HG03135 (cell line): ENCODE measurements at regions not wholly inside any gene's neighbourhood (a gene's known extent, or its start where the extent isn't known, plus 50 kb on each side); places are given as distances from the start of the nearest gene placed in this dataset.

Experiments used
- ATAC-seq: cut with Tn5 transposase; IDR thresholded peaks from one replicate; pipeline ENCODE4 v1.9.1; 2021; ENCODE audit warnings: mild to moderate bottlenecking, moderate library complexity; ENCODE audit not compliant: unreplicated experiment

- no peak for ATAC-seq
These were observed 122.9 kb upstream of the CTNNB1 start for GRCh38 chr3:41076399-41076798.

- ATAC-seq: no peak
These were observed 119.2 kb upstream of the CTNNB1 start for GRCh38 chr3:41080141-41080540.

GRCh38 chr3:41088882-41089281, 110.4 kb upstream of the CTNNB1 start:
- no peak for ATAC-seq

GRCh38 chr3:41089566-41089965, 109.7 kb upstream of the CTNNB1 start:
- no peak for ATAC-seq

- no peak for ATAC-seq
These were observed 106.5 kb upstream of the CTNNB1 start for GRCh38 chr3:41092844-41093243.

- no peak for ATAC-seq
These were observed 105.8 kb upstream of the CTNNB1 start for GRCh38 chr3:41093476-41093875.

GRCh38 chr3:41094351-41094750, 105.0 kb upstream of the CTNNB1 start:
- no peak for ATAC-seq

- ATAC-seq: no peak
These were observed 103.6 kb upstream of the CTNNB1 start for GRCh38 chr3:41095702-41096101.

- no peak for ATAC-seq
These were observed 101.3 kb upstream of the CTNNB1 start for GRCh38 chr3:41097896-41098496.

- ATAC-seq: no peak
These were observed 98.1 kb upstream of the CTNNB1 start for GRCh38 chr3:41101231-41101630.

GRCh38 chr3:41102053-41102556, 97.2 kb upstream of the CTNNB1 start:
- no peak for ATAC-seq

- no peak for ATAC-seq
These were observed 96.6 kb upstream of the CTNNB1 start for GRCh38 chr3:41102750-41103149.

GRCh38 chr3:41103200-41103599, 96.1 kb upstream of the CTNNB1 start:
- no peak for ATAC-seq

- no peak for ATAC-seq
These were observed 95.2 kb upstream of the CTNNB1 start for GRCh38 chr3:41104147-41104546.

- no peak for ATAC-seq
These were observed 92.6 kb upstream of the CTNNB1 start for GRCh38 chr3:41106691-41107090.

GRCh38 chr3:41111011-41111410, 88.3 kb upstream of the CTNNB1 start:
- ATAC-seq: no peak

- no peak for ATAC-seq
These were observed 86.8 kb upstream of the CTNNB1 start for GRCh38 chr3:41112466-41112865.

GRCh38 chr3:41115069-41115468, 84.2 kb upstream of the CTNNB1 start:
- no peak for ATAC-seq

- ATAC-seq: no peak
These were observed 82.5 kb upstream of the CTNNB1 start for GRCh38 chr3:41116851-41117250.

- ATAC-seq: peak; percentile 81
These were observed 81.9 kb upstream of the CTNNB1 start for GRCh38 chr3:41117398-41117870.

- ATAC-seq: no peak
These were observed 80.6 kb upstream of the CTNNB1 start for GRCh38 chr3:41118461-41119390.

GRCh38 chr3:41120460-41120859, 78.8 kb upstream of the CTNNB1 start:
- no peak for ATAC-seq
